Upper lobe of right lung (tissue), 1 donor: ENCODE measurements at regions not wholly inside any gene's neighbourhood (a gene's known extent, or its start where the extent isn't known, plus 50 kb on each side); places are given as distances from the start of the nearest gene placed in this dataset.

Experiments used
- ATAC-seq: fragments of 200-7000 bp; cut with Tn5 transposase; one replicate; pipeline ENCODE4 v1.9.1; 2020; ENCODE audit warnings: mild to moderate bottlenecking, moderate library complexity
- DNase-seq: peaks from one replicate; pipeline ENCODE4 v3.0.0-alpha.2; 2020
- H3K27ac ChIP-seq: fragments of 200-600 bp; one replicate; pipeline ENCODE4 v1.8.0; 2022
- H3K27me3 ChIP-seq: fragments of 200-600 bp; one replicate; pipeline ENCODE4 v1.8.0; 2022; ENCODE audit warnings: mild to moderate bottlenecking
- H3K36me3 ChIP-seq: fragments of 200-600 bp; one replicate; pipeline ENCODE4 v1.8.0; 2022
- H3K4me1 ChIP-seq: fragments of 200-600 bp; one replicate; pipeline ENCODE4 v1.8.0; 2022
- H3K4me3 ChIP-seq: fragments of 200-600 bp; one replicate; pipeline ENCODE4 v1.8.0; 2022; ENCODE audit warnings: mild to moderate bottlenecking
- H3K9me3 ChIP-seq: fragments of 200-600 bp; one replicate; pipeline ENCODE4 v1.8.0; 2022
- CTCF ChIP-seq: fragments of 200-600 bp; IDR thresholded peaks from one replicate; pipeline ENCODE4 v1.8.0; 2022; ENCODE audit warnings: antibody characterized with exemption
- intact Hi-C: fragments of 100-400 bp; cut with DNase I; formaldehyde crosslinking; loops from one replicate; pipeline ENCODE4 v1.11.0; 2022
- donor health status: DM: no; HTN: yes; CAD: no; lungs with severe emphysema.

- Histone ChIP-seq H3K4me1 (no peaks in the 10 kb centered on the region), H3K36me3 (no peaks in the 10 kb centered on the region), H3K27me3 (peaks cover 55% of the 10 kb centered on the region), H3K4me3 (no peak overlapping the region), H3K27ac (no peak overlapping the region), H3K9me3 (no peaks in the 10 kb centered on the region)
- ATAC-seq: no peak
- intact Hi-C loops: no loop called here
- no peak for TF ChIP-seq CTCF
- no peak for DNase-seq
These were observed 95.5 kb downstream of the FAM204A start for GRCh38 chr10:118246332-118247295.

GRCh38 chr10:118243907-118244306 lies 98.2 kb downstream of the FAM204A start:
- DNase-seq (no peak), ATAC-seq (no peak)
- Histone ChIP-seq H3K4me3 (no peak overlapping the region), H3K27ac (no peak overlapping the region), H3K36me3 (no peaks in the 10 kb centered on the region), H3K9me3 (no peaks in the 10 kb centered on the region), H3K4me1 (no peaks in the 10 kb centered on the region), H3K27me3 (peaks cover 64% of the 10 kb centered on the region)
- TF ChIP-seq CTCF: no peak
- intact Hi-C loops: no loop called here

GRCh38 chr10:118241229-118242137 lies 100.6 kb downstream of the FAM204A start:
- Histone ChIP-seq H3K4me1 (no peaks in the 10 kb centered on the region), H3K27ac (no peak overlapping the region), H3K9me3 (no peaks in the 10 kb centered on the region), H3K36me3 (no peaks in the 10 kb centered on the region), H3K4me3 (no peak overlapping the region), H3K27me3 (peaks cover 63% of the 10 kb centered on the region)
- peak; percentile 90 for ATAC-seq
- TF ChIP-seq CTCF: peak; percentile 95
- intact Hi-C loops: no loop called here
- DNase-seq: peak; percentile 76

GRCh38 chr10:118239236-118239630 lies 102.9 kb downstream of the FAM204A start:
- TF ChIP-seq CTCF: no peak
- peaks cover 52% of the 10 kb centered on the region for H3K27me3 ChIP-seq
- H3K36me3 ChIP-seq: no peaks in the 10 kb centered on the region
- ATAC-seq: no peak
- no peak overlapping the region for H3K27ac ChIP-seq
- intact Hi-C loops: loop anchor here (5.0 kb wide), 1 partner anchor 742 kb away; no protein-coding TSS in a partner anchor
- no peaks in the 10 kb centered on the region for H3K4me1 ChIP-seq
- H3K4me3 ChIP-seq: no peak overlapping the region
- H3K9me3 ChIP-seq: no peaks in the 10 kb centered on the region
- no peak for DNase-seq

GRCh38 chr10:118238573-118239235 lies 103.4 kb downstream of the FAM204A start:
- Histone ChIP-seq H3K4me3 (no peak overlapping the region), H3K27ac (no peak overlapping the region), H3K9me3 (no peaks in the 10 kb centered on the region), H3K27me3 (peaks cover 52% of the 10 kb centered on the region), H3K36me3 (no peaks in the 10 kb centered on the region), H3K4me1 (no peaks in the 10 kb centered on the region)
- TF ChIP-seq CTCF: no peak
- ATAC-seq (no peak), DNase-seq (no peak)
- intact Hi-C loops: loop anchor here (5.0 kb wide), 1 partner anchor 741 kb away; no protein-coding TSS in a partner anchor
